ENCODE measurements at regions not wholly inside any gene's neighbourhood (a gene's known extent, or its start where the extent isn't known, plus 50 kb on each side); places are given as distances from the start of the nearest gene placed in this dataset.

DNA sequence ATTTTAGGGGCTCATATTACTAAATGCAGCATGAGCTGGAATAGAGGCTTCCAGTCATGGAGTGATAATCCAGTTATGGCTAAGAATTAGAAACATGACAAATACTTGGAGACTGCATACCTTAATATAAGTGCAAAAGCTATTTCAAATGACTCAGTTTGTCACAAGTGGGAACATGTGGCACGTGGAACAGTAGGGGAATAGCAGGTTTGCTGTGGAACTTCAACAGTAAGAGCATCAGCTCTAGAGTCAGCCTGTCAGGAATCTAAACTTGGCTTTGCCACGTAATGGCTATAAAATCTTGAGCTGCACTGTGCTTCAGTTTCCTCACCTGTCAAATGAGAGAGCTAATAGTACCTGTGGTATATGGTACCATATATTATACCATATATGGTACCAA is 62.1 kb downstream of the HTR1B start:
- TF ChIP-seq, protein P1, sequence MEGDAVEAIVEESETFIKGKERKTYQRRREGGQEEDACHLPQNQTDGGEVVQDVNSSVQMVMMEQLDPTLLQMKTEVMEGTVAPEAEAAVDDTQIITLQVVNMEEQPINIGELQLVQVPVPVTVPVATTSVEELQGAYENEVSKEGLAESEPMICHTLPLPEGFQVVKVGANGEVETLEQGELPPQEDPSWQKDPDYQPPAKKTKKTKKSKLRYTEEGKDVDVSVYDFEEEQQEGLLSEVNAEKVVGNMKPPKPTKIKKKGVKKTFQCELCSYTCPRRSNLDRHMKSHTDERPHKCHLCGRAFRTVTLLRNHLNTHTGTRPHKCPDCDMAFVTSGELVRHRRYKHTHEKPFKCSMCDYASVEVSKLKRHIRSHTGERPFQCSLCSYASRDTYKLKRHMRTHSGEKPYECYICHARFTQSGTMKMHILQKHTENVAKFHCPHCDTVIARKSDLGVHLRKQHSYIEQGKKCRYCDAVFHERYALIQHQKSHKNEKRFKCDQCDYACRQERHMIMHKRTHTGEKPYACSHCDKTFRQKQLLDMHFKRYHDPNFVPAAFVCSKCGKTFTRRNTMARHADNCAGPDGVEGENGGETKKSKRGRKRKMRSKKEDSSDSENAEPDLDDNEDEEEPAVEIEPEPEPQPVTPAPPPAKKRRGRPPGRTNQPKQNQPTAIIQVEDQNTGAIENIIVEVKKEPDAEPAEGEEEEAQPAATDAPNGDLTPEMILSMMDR (IDR thresholded peaks at IDR 0.05; ENCODE audit: borderline replicate concordance, extremely low read depth, low read length, poor library complexity, severe bottlenecking), result no peak
- TF ChIP-seq EZH2 (IDR thresholded peaks at IDR 0.05; ENCODE audit: borderline replicate concordance, low read depth, low read length, severe bottlenecking), result no peak

Measured in DND-41 (cell line).